COLO829 (cell line): ENCODE measurements at regions not wholly inside any gene's neighbourhood (a gene's known extent, or its start where the extent isn't known, plus 50 kb on each side); places are given as distances from the start of the nearest gene placed in this dataset.
"Not testable (repeated sequence)": the region's sequence is repeated elsewhere in the genome, so short reads cannot be mapped to it uniquely, and the experiment has no call there.

Source experiments
- DNase-seq: peaks from one replicate; pipeline ENCODE4 v3.0.0; 2012; ENCODE audit warnings: low spot score

GRCh38 chr21:19529031-19529430 lies 1125.4 kb upstream of the TMPRSS15 start:
- no peak for DNase-seq

DNA sequence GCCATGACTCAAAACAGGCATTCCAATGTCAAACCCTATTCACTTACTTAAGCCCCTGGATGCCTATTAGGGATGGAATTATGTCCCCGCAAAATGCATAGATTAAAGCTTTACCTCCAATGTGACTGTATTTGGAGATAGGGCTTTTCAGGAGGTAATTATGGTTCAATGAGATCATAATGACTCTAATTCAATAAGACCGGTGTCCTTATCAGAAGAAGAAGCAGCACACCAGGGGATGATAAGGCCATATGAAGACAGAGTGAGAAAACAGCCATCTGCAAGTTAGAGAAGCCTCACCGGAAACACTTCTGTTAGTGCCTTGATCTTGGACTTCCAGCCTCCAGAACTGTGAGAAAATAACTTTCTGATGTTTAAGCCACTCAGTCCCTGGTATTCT lies 1131.8 kb upstream of the TMPRSS15 start:
- no peak for DNase-seq

DNA sequence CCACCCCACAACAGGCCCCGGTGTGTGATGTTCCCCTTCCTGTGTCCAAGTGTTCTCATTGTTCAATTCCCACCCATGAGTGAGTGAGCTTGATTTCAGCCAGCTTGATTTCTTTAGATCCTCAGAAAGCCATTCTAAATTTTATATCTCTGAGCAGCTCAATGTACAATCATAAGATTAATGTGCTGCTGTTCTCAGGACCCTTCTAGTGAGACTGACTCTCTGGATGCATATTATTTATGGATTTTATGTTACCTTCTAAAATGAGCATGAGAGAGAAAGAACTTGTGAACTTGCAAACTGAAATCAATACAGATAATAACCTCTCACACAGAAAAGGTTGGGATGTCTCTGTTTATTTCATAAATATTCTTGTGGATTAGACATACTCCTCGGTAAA lies 1133.5 kb upstream of the TMPRSS15 start:
- DNase-seq, result no peak

GRCh38 chr21:19540287-19540686 lies 1136.7 kb upstream of the TMPRSS15 start:
- no peak for DNase-seq

- peak; percentile 6 for DNase-seq
Measured at GRCh38 chr21:19541602-19542001, 1138.0 kb upstream of the TMPRSS15 start.

DNA sequence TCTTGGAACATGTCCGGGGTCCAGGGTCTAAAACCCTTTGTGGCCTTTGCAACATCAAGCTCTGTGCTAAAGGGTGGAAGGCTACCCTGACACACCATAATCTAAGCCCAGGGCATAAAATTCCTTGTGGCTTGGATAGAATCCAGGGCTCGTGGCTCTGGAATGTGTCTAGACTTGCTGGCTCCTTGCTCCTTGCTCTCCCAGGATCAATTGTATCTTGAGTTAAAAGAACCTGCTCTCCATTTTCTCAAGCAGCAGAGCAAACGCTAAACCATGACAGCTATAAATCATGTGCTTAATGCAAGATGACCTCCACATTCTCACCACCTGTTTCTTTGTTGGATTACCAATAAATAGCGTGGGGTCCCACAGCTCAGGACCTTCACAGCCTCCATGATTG lies 1140.9 kb upstream of the TMPRSS15 start:
- not testable (repeated sequence) for DNase-seq

GRCh38 chr21:19547951-19548840 lies 1144.6 kb upstream of the TMPRSS15 start:
- no peak for DNase-seq

DNA sequence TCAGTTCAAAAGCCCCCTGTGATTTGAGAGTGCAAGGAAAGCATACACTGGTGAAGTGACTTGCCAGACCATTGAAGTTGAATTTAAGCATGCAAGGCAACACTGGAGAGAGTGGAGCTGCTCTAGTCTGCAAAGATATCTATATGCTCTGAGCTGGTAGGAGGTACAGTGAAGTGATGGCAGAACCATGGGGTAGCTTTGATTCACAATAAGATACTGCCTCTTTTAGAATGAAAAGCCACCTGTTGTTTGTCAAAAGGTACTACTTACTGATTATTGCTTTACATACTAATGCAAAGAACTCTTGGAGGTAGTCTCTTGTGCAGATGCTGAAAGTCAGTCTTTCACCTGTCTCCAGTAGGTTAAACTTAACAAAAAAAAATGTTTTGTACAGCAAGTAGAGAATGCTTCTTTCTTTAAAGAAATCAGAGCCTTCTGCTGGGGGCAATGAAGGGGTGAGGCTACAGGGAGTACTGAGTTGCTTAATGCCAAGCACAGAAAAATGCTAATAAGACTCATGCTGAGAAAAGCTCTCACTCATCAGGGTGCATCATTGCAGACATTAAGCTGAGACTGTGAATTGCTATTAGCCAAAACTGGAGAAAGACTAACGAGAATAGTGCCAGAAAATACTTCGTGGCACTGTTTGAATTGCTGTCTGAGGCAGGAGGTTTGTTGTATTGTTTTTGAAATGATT lies 1150.5 kb upstream of the TMPRSS15 start:
- no peak for DNase-seq

- DNase-seq, result no peak
Measured at GRCh38 chr21:19557046-19557445, 1153.5 kb upstream of the TMPRSS15 start.

GRCh38 chr21:19557488-19557887 lies 1153.9 kb upstream of the TMPRSS15 start:
- DNase-seq, result no peak

DNA sequence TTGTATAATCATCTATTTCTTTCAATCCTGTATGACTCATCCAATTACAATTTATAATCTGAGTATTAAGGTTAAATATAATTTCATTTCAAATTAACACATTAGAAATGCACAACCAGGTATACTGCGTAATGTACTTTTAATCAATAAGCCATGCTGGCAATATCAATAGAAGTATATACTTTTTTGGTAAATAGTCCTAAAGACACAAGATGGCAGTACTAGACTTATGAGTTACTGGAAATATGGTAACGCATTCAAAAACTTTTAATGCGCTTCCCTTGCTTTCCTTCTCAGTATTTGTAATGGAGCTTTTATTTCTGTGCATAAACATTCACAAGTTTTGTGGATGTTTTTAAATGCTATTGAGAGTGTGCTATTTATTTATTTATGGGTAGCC lies 1162.0 kb upstream of the TMPRSS15 start:
- peak; percentile 0 for DNase-seq

GRCh38 chr21:19566975-19567374 lies 1163.4 kb upstream of the TMPRSS15 start:
- DNase-seq, result no peak

DNA sequence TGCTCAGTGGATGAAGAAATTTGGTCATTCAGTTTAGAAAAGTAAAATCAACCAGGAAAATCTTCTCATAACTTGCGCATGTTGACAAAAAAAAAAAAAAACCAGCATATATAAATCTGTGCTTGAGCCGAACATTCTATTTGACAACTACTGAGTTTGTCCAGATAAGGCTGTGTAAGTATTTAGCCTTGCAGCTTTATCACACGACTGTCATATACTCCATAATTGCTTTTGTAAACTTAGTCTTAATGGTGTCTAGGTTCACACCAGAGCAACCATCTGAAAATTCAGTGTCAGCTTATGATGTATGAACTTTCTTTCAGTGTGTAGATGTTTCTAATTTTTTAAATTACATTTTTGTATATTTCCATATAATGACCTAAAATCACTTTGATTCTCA lies 1173.8 kb upstream of the TMPRSS15 start:
- DNase-seq, result no peak

GRCh38 chr21:19590044-19590443 lies 1186.5 kb upstream of the TMPRSS15 start:
- DNase-seq, result no peak

- no peak for DNase-seq
Measured at GRCh38 chr21:19603011-19603593, 1199.5 kb upstream of the TMPRSS15 start.

DNA sequence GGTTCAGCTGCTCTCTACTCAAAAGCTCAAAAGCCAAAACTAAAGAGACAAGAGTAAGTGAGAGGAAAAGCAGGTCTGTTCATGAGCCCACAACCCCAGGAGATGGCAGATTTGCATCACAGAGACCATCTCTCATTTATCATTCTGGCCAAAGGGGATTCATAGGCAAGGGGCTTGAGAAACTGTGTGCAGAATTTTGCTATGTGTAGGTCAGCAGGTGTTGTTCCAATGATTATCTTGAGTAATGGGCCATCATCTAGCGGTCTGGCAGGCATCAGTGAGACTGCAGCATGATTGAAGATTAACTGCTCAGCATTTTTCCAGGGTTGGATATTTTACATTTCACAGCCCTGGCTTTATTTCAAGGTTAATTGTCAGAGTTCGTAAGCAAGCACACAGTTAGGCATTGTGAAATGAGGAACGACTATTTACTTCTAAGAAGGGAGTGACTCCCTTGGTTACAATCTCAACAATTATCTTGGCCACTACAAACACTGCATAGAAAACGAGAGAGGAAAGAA lies 1204.6 kb upstream of the TMPRSS15 start:
- no peak for DNase-seq

DNA sequence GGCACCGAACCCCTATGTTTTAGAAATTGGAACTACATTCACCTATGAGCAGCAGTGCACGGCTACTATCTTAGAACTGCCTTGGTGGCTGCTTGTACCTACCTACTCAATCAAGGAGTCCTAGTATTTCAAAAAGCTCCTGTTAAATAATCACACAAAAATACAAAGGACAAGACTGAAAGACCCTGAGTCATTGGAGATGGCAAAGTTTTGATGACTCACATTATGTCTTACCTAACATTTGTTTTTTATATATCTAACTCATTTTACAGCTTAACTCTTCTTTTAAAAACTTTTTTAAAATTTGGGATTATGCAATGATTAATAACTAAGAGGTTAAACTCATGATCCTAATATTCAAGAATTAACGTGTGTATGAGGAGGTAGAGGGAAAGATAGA lies 1206.0 kb upstream of the TMPRSS15 start:
- no peak for DNase-seq

DNA sequence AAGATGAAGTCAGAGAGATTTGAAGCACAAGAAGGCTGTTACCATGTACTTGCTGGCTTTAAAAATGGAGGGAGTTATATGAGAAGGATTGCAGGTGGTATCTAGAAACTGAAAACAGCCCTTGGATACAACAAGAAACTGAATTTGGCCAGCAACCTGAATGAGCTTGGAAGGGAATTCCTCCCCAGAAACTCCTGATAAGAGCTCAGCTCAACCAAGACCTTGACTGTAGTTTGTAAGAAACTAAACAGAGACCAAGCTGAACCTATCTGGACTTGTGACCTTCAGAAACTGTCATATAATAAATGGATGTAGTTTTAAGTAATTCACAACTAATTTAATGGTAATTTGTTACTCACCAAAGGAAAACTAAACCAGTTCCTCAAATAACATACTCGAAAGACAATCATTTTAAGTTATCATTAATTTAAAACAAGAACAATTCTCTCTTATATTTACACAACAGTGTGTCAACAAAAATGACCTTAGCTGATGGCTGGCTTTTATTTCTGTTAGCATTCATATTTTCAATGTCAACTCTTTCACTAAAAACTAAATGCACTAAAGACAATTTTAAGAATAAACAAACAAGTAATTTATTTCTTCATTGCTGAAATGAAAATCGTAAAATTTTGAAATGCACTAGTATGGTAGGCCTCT lies 1218.4 kb upstream of the TMPRSS15 start:
- no peak for DNase-seq

DNA sequence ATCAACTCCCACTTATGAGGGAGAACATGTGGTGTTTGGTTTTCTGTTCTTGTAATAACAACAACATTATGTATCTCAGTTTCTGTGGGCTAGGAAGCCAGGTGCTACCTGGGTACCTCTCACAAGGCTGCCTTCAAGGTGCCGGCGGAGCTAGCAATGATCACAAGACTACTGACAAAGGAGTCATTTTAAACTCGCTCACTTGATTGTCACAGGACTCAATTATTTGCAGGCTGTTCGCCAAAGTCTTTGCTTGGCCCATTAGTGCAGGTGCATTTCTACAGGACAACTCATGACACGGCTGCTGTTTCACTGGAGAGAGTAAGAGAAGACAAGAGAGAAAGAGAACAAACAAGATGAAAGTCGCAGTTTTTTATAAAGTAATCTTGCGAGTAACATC lies 1237.4 kb upstream of the TMPRSS15 start:
- DNase-seq, result no peak

DNA sequence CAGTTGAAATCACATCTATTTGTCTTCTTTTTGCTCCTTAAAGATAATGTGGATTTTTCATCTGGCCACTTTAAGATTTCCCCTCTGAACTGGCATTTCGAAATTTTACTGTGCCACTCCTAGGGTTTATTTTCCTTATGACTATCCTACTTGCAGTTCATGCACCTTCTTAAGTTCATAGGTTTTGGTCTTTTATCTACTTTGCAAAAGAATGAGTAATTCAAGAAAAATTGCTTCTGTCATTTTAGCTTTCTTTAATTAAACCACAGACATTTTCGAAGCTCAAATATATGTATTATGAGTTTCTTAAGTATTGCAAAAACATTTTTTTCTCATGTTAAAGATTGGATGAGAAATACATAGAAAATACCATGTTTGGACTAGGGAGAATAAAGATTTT lies 1244.8 kb upstream of the TMPRSS15 start:
- no peak for DNase-seq

DNA sequence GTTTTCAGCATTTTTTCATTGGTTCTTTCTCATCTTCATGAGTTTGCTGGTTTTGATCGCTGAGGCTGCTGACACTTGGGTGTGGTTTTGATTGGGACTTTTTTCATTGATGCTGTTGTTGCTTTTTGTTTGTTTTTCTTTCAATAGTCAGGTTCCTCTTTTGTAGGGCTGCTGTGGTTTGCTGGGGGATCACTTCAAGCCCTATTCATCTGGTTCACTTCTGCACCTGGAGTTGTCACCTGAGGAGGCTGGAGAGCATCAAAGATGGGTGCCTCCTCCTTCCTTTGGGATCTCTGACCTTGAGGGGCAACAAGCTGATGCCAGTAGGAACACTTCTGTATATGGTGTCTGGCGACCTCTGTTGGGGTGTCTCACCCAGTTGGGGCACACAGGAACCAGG lies 1279.9 kb upstream of the TMPRSS15 start:
- no peak for DNase-seq

GRCh38 chr21:19684328-19684727 lies 1280.7 kb upstream of the TMPRSS15 start:
- no peak for DNase-seq
